ENCODE measurements at regions not wholly inside any gene's neighbourhood (a gene's known extent, or its start where the extent isn't known, plus 50 kb on each side); places are given as distances from the start of the nearest gene placed in this dataset.

DNA sequence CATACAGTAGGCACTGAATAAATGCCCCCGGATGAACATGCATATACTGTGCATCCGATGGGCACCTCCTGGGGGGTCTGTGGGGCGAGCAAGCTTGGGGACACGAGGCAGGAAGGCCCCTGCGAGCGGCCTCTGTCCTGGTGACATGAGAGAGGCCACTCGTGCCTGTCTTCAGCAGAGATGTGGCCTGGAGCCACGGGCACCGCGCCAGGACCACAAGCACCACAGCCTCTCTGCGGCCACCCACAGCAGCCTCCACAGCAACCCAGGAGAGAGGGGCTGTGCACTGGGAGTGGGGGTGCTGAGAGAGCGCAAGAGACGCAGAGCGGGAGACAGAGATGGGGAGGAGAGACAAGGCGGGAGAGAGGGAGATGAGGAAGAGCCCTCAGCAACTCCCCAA, 118.5 kb downstream of the RFLNA start:
- TF ChIP-seq, protein P1, sequence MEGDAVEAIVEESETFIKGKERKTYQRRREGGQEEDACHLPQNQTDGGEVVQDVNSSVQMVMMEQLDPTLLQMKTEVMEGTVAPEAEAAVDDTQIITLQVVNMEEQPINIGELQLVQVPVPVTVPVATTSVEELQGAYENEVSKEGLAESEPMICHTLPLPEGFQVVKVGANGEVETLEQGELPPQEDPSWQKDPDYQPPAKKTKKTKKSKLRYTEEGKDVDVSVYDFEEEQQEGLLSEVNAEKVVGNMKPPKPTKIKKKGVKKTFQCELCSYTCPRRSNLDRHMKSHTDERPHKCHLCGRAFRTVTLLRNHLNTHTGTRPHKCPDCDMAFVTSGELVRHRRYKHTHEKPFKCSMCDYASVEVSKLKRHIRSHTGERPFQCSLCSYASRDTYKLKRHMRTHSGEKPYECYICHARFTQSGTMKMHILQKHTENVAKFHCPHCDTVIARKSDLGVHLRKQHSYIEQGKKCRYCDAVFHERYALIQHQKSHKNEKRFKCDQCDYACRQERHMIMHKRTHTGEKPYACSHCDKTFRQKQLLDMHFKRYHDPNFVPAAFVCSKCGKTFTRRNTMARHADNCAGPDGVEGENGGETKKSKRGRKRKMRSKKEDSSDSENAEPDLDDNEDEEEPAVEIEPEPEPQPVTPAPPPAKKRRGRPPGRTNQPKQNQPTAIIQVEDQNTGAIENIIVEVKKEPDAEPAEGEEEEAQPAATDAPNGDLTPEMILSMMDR (conservative IDR thresholded peaks at IDR 0.05; ENCODE audit: low read depth, low read length), result no peak
- no peak for TF ChIP-seq EZH2 (IDR thresholded peaks at IDR 0.05; ENCODE audit: low read length, unreplicated experiment)

Measured in PC-3 (cell line).